ENCODE measurements at regions not wholly inside any gene's neighbourhood (a gene's known extent, or its start where the extent isn't known, plus 50 kb on each side); places are given as distances from the start of the nearest gene placed in this dataset.

DNA sequence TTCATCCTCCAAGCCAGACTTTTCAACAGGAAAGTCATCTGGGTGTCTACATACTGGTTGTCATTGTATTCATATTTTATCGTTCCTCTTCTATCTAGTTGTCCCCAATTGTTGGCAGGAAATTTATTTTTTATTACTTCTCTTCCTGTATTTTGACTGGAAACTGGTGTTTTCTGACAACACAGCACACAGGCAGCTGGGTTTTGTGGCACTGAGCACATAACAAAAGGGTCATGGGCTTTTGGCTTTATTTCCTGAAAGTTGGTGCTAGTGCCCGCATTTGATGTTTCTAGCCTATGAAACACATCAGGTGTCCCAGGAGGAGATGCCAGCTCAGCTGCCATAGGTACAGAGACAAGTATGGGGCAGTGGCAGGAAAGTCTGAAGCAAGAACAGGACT lies 126.4 kb downstream of the TMEM17 start:
- H3K9me1 ChIP-seq (ENCODE audit: control insufficient read depth, insufficient read depth, low read length), result no peaks in the 10 kb centered on the region
- 52% methylated on average over 2 of the region's 2 CpGs for WGBS (ENCODE audit: insufficient coverage, low coverage, missing lambda C conversion rate)
- in situ Hi-C loops (cut with MboI), result no loop called here
- intact Hi-C loops (cut with micrococcal nuclease), result no loop called here
- H3K9ac ChIP-seq (ENCODE audit: insufficient read depth in 1 of 2, low read depth in 2 of 2, low read length in 2 of 2), result no peak overlapping the region
- TF ChIP-seq FOSL1 (tag; conservative IDR thresholded peaks at IDR 0.05) (no peak), ZC3H4 (CRISPR knock-in tag; IDR thresholded peaks at IDR 0.05; ENCODE audit: borderline replicate concordance) (no peak), TBP (optimal IDR thresholded peaks at IDR 0.05; ENCODE audit: low read depth, low read length) (no peak), HNRNPUL1 (IDR thresholded peaks at IDR 0.05; ENCODE audit: low read length) (no peak), SNRNP70 (optimal IDR thresholded peaks at IDR 0.05; ENCODE audit: low read depth, low read length) (no peak), BDP1 (IDR thresholded peaks at IDR 0.05; ENCODE audit: insufficient read depth, insufficient read length) (no peak), IFI16 (CRISPR knock-in tag; IDR thresholded peaks at IDR 0.05) (no peak), MECOM (CRISPR knock-in tag; IDR thresholded peaks at IDR 0.05) (no peak)
- TF ChIP-seq, protein P1, sequence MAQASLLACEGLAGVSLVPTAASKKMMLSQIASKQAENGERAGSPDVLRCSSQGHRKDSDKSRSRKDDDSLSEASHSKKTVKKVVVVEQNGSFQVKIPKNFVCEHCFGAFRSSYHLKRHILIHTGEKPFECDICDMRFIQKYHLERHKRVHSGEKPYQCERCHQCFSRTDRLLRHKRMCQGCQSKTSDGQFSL (CRISPR knock-in tag; IDR thresholded peaks at IDR 0.05), result no peak
- TF ChIP-seq, protein P1 (tag; IDR thresholded peaks at IDR 0.05), result no peak
- TF ChIP-seq, protein P2, sequence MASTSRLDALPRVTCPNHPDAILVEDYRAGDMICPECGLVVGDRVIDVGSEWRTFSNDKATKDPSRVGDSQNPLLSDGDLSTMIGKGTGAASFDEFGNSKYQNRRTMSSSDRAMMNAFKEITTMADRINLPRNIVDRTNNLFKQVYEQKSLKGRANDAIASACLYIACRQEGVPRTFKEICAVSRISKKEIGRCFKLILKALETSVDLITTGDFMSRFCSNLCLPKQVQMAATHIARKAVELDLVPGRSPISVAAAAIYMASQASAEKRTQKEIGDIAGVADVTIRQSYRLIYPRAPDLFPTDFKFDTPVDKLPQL (IDR thresholded peaks at IDR 0.05; ENCODE audit: extremely low read depth, insufficient read length), result no peak
- TF ChIP-seq, protein P3, sequence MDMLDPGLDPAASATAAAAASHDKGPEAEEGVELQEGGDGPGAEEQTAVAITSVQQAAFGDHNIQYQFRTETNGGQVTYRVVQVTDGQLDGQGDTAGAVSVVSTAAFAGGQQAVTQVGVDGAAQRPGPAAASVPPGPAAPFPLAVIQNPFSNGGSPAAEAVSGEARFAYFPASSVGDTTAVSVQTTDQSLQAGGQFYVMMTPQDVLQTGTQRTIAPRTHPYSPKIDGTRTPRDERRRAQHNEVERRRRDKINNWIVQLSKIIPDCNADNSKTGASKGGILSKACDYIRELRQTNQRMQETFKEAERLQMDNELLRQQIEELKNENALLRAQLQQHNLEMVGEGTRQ (CRISPR knock-in tag; IDR thresholded peaks at IDR 0.05), result no peak
- no peak overlapping the region for H3K4me2 ChIP-seq (ENCODE audit: insufficient read depth, low read length)
- CTCF ChIA-PET (ENCODE audit: low intra/inter-chr PET ratio), result no interaction called here
- POLR2A ChIA-PET, result no interaction called here
- H3K27ac ChIP-seq (ENCODE audit: extremely low read depth, low read depth, low read length), result no peak overlapping the region
- DNase-seq (ENCODE audit: extremely low read depth in 1 of 4, low spot score in 3 of 4) (no peak), ATAC-seq (no peak), FAIRE-seq (no peak)
- H4K20me1 ChIP-seq (replicated peaks; ENCODE audit: control insufficient read depth, insufficient read depth, low read length), result no peaks in the 10 kb centered on the region
- H3K9me3 ChIP-seq (replicated peaks; ENCODE audit: control insufficient read depth, insufficient read depth, low read depth, low read length), result no peaks in the 10 kb centered on the region
- no peak overlapping the region for H2AFZ ChIP-seq (ENCODE audit: low read depth, low read length)
- no peaks in the 10 kb centered on the region for H3K27me3 ChIP-seq (ENCODE audit: control insufficient read depth in 2 of 2, insufficient read depth in 2 of 2, low read length in 2 of 2)
- H3K4me3 ChIP-seq, result no peak overlapping the region
- H3K4me1 ChIP-seq (replicated peaks in 1 of 2; ENCODE audit: control insufficient read depth in 2 of 2, insufficient read depth in 2 of 2, low read length in 2 of 2), result peaks cover 0 to 5% of the 10 kb centered on the region in 2 experiments; a peak in 1 of 5 replicates
- no TSS peak for BruUV-seq (replicated peaks)
- no peaks in the 10 kb centered on the region; the same call in 2 of the 3 replicates for H3K36me3 ChIP-seq (ENCODE audit: control insufficient read depth, insufficient read depth, low read length)
- no peaks in the 10 kb centered on the region for H3K79me2 ChIP-seq (ENCODE audit: control insufficient read depth, insufficient read depth, low read length)
